ENCODE measurements at regions not wholly inside any gene's neighbourhood (a gene's known extent, or its start where the extent isn't known, plus 50 kb on each side); places are given as distances from the start of the nearest gene placed in this dataset.
"Not testable (repeated sequence)": the region's sequence is repeated elsewhere in the genome, so short reads cannot be mapped to it uniquely, and the experiment has no call there.

GRCh38 chr6:51463321-51463720, 624.1 kb downstream of the PKHD1 start:
- DNase-seq (ENCODE audit: low spot score in 2 of 2) (no peak), ATAC-seq (no peak)
- Mint-ChIP-seq H3K36me3 (no peaks in the 10 kb centered on the region), H3K27ac (no peak overlapping the region), H3K9me3 (peaks cover 0 to 8% of the 10 kb centered on the region in 2 donors)

DNA sequence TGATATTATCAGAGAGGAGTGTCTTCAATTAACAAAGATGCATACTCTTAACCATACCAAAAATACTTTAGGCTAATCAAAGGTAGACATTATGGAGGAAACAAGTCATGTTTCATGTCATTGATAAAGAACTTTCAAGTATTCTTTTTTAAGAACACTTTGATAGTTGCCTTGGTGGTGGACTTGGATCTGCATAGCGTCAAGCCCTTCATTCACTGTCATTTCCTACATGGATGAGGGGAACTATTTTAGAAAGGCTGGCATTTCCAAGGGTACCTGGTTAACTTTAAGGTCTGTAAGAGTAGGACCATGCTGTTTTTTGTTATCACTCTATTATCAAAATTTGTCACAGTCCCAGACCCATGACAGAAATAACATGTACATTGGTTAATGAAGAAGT, 622.5 kb downstream of the PKHD1 start:
- Mint-ChIP-seq H3K36me3 (no peaks in the 10 kb centered on the region), H3K9me3 (peaks cover 7 to 13% of the 10 kb centered on the region in 2 donors), H3K27ac (no peak overlapping the region)
- ATAC-seq (no peak), DNase-seq (ENCODE audit: low spot score in 2 of 2) (no peak)

- ATAC-seq (no peak), DNase-seq (ENCODE audit: low spot score in 2 of 2) (no peak)
- Mint-ChIP-seq H3K9me3 (peaks cover 7 to 9% of the 10 kb centered on the region in 2 donors), H3K36me3 (no peaks in the 10 kb centered on the region), H3K27ac (no peak overlapping the region)
These were observed 621.0 kb downstream of the PKHD1 start for GRCh38 chr6:51466427-51466826.

GRCh38 chr6:51467231-51467952, 620.0 kb downstream of the PKHD1 start:
- DNase-seq (ENCODE audit: low spot score in 2 of 2) (no peak), ATAC-seq (no peak)
- Mint-ChIP-seq H3K9me3 (peaks cover 7 to 9% of the 10 kb centered on the region in 2 donors), H3K27ac (no peak overlapping the region), H3K36me3 (no peaks in the 10 kb centered on the region)

DNA sequence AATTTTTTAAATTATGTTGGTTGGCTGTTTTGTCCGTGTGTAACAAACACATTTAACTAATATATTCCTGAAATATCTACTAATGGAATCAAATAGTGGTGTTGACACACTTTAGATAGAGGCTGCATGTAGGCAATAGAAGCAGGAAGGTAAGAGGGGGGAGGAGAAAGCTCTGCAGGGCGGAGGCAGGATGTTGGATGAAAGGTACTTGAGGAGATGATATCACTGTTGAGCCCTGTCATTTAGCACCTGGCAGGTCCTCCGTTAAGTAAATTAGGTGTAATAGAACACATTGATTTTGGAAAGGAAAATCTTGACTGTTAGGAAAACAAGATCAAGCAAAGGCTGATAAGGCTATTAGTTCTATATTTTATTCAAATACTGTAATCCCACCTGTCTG, 618.7 kb downstream of the PKHD1 start:
- Mint-ChIP-seq H3K36me3 (no peaks in the 10 kb centered on the region), H3K9me3 (peaks cover 12 to 13% of the 10 kb centered on the region in 2 donors), H3K27ac (no peak overlapping the region)
- DNase-seq (ENCODE audit: low spot score in 2 of 2) (no peak), ATAC-seq (no peak)

- no peak for DNase-seq (ENCODE audit: low spot score in 2 of 2)
- ATAC-seq: no peak
- H3K36me3 Mint-ChIP-seq: peaks cover 0 to 2% of the 10 kb centered on the region in 2 donors
- H3K9me3 Mint-ChIP-seq: peaks cover 11 to 12% of the 10 kb centered on the region in 2 donors
- H3K27ac Mint-ChIP-seq: no peak overlapping the region
These were observed 614.5 kb downstream of the PKHD1 start for GRCh38 chr6:51472745-51473487.

- DNase-seq (ENCODE audit: low spot score in 2 of 2): no peak
- H3K9me3 Mint-ChIP-seq: peaks cover 17 to 20% of the 10 kb centered on the region in 2 donors
- no peak overlapping the region for H3K27ac Mint-ChIP-seq
- ATAC-seq: no peak
- H3K36me3 Mint-ChIP-seq: peaks cover 0 to 9% of the 10 kb centered on the region in 2 donors
These were observed 613.1 kb downstream of the PKHD1 start for GRCh38 chr6:51474022-51474975.

DNA sequence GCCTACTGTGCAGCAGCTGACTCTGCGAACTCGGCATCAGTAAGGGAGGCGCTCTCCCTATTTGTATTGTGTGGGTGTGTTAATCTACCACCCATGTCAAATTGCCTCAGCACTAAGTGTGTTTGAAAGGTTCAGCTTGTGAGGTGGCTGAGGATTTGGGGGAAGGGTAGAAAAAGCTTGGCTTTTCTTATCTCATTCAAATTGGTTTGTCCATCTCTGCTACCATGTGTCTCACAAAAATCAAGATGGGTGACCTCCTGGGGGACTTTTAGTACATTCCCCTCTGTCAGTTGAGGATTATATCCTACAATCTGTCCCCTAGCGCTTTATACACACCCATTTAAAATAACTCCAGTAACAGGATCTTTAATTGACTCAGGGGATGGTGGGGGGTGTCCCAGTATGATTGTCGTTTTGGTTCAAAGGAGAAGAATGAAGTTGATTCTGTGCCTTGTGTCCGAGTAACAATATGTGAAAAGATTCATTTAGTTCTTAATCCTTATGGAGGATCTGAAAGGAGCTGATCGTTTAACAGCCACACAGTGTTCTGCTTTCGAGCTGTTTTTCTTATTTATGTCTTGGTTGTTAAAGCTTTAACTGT, 609.6 kb downstream of the PKHD1 start:
- DNase-seq (ENCODE audit: low spot score in 2 of 2): no peak
- H3K9me3 Mint-ChIP-seq: peaks cover 14 to 17% of the 10 kb centered on the region in 2 donors
- no peak for ATAC-seq

DNA sequence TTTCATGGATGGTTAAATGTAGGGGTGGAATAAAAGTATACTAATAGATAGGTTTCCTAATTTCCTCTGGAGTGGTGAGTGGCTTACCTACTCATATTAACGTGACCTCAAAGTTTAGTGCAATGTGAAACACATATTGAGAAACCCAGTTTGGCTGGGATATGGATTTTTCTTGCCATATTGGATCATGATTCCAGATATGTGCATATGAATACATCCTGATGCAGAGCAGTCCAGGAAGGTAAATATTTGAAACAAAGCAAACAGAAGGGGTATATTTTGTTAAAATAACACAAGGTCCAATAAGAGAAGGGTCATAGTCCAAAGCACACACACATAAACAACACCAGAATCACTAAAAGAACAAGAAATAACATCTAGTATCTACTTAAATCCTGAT, 608.1 kb downstream of the PKHD1 start:
- H3K27ac Mint-ChIP-seq: no peak overlapping the region
- H3K9me3 Mint-ChIP-seq: peaks cover 20 to 22% of the 10 kb centered on the region in 2 donors
- DNase-seq (ENCODE audit: low spot score in 2 of 2) (no peak), ATAC-seq (no peak)
- peaks cover 0 to 14% of the 10 kb centered on the region in 2 donors for H3K36me3 Mint-ChIP-seq

More for the DNA sequence above, 609.6 kb downstream of the PKHD1 start:
- Mint-ChIP-seq H3K27ac (no peak overlapping the region), H3K36me3 (peaks cover 0 to 9% of the 10 kb centered on the region in 2 donors)

GRCh38 chr6:51480040-51480439, 607.4 kb downstream of the PKHD1 start:
- peaks cover 0 to 16% of the 10 kb centered on the region in 2 donors for H3K36me3 Mint-ChIP-seq
- H3K27ac Mint-ChIP-seq: no peak overlapping the region
- ATAC-seq: no peak
- no peak for DNase-seq (ENCODE audit: low spot score in 2 of 2)
- peaks cover 24% of the 10 kb centered on the region in 2 donors for H3K9me3 Mint-ChIP-seq

GRCh38 chr6:51485869-51486268, 601.5 kb downstream of the PKHD1 start:
- not testable (repeated sequence) for H3K27ac Mint-ChIP-seq; ATAC-seq; DNase-seq (ENCODE audit: low spot score in 2 of 2)
- Mint-ChIP-seq H3K36me3 (peaks cover 6 to 14% of the 10 kb centered on the region in 2 donors), H3K9me3 (peaks cover 13 to 15% of the 10 kb centered on the region in 2 donors)

- Mint-ChIP-seq H3K9me3 (peaks cover 14 to 16% of the 10 kb centered on the region in 2 donors), H3K27ac (no peak overlapping the region), H3K36me3 (peaks cover 6 to 14% of the 10 kb centered on the region in 2 donors)
- ATAC-seq (no peak), DNase-seq (ENCODE audit: low spot score in 2 of 2) (no peak)
These were observed 599.5 kb downstream of the PKHD1 start for GRCh38 chr6:51487937-51488336.

- DNase-seq (ENCODE audit: low spot score in 2 of 2) (no peak), ATAC-seq (no peak)
- H3K36me3 Mint-ChIP-seq: peaks cover 6 to 9% of the 10 kb centered on the region in 2 donors
- no peak overlapping the region for H3K27ac Mint-ChIP-seq
- H3K9me3 Mint-ChIP-seq: peaks cover 4 to 10% of the 10 kb centered on the region in 2 donors
These were observed 598.3 kb downstream of the PKHD1 start for GRCh38 chr6:51489133-51489532.

DNA sequence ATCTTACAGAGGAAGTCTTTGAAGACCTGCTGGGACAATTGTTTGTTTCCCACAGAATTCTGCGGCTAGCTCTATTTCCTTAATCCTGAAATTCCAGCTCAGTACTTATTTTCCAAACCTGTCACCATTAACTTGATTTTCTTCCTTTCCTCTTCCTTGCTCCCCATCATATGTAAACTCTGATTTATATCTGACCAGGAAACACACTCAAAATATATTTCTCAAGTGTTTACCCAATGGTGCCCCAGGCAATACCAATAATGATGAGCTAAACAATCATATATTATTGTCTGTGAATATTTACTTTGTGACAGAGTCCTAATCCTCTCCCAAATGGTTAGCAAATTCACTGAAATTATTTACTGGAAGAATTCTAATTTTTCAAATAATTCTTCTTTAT, 597.3 kb downstream of the PKHD1 start:
- no peak for ATAC-seq
- Mint-ChIP-seq H3K36me3 (peaks cover 6 to 7% of the 10 kb centered on the region in 2 donors), H3K27ac (no peak overlapping the region), H3K9me3 (peaks cover under 1 to 5% of the 10 kb centered on the region in 2 donors)
- DNase-seq (ENCODE audit: low spot score in 2 of 2): no peak

DNA sequence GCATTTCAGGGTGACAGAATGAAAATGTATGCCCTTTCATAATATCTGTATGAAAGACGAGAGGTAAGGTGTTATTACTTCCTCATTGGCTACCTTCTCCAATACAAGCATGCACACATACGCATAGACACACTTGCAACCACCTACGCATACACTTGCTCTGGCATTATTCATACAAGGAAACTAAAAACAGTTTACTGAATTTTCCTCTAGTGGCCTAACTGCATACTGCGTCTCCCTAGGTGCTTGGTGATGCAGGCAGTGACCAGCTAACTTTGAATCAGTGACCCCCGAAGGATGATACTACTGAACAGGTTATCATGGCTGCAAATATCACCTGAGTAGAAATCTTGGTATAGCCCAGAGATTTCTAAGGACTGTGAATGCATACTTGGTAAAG, 593.1 kb downstream of the PKHD1 start:
- no peak for DNase-seq (ENCODE audit: low spot score in 2 of 2)
- Mint-ChIP-seq H3K36me3 (no peaks in the 10 kb centered on the region), H3K27ac (no peak overlapping the region), H3K9me3 (peaks cover 4% of the 10 kb centered on the region in 2 donors)
- no peak for ATAC-seq

DNA sequence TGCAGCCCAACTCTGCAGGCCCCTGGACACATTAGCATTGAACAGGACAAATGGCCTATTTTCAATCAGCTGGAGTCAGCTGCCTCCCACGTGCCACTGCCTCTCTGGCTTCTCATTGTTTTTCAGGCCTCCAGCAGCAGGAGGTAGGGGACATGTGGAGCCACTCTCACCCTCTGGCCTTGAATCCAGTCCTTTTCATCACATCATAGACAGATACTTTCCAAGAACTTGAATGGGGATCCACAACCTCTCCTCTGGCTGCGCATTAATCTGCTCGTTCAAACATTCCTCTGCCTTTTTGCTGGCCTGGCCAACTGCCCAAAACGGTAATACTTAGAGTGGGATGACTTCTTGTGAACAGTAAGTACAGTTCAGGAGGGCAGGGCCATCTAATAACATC, 592.3 kb downstream of the PKHD1 start:
- H3K9me3 Mint-ChIP-seq: peaks cover 4% of the 10 kb centered on the region in 2 donors
- no peak overlapping the region for H3K27ac Mint-ChIP-seq
- H3K36me3 Mint-ChIP-seq: no peaks in the 10 kb centered on the region
- ATAC-seq (no peak), DNase-seq (ENCODE audit: low spot score in 2 of 2) (no peak)

All from activated naive CD4-positive, alpha-beta T cell treated with anti-CD3 and anti-CD28 coated beads, Interleukin-2, amount 50 U/mL, for 72 hours (primary cell).